ENCODE measurements at regions not wholly inside any gene's neighbourhood (a gene's known extent, or its start where the extent isn't known, plus 50 kb on each side); places are given as distances from the start of the nearest gene placed in this dataset.

GRCh38 chr12:47530050-47530449, 175.8 kb downstream of the RPAP3 start:
- no peak overlapping the region for H3K27ac ChIP-seq
- H3K4me3 ChIP-seq: no peak overlapping the region
- TF ChIP-seq, protein P1, sequence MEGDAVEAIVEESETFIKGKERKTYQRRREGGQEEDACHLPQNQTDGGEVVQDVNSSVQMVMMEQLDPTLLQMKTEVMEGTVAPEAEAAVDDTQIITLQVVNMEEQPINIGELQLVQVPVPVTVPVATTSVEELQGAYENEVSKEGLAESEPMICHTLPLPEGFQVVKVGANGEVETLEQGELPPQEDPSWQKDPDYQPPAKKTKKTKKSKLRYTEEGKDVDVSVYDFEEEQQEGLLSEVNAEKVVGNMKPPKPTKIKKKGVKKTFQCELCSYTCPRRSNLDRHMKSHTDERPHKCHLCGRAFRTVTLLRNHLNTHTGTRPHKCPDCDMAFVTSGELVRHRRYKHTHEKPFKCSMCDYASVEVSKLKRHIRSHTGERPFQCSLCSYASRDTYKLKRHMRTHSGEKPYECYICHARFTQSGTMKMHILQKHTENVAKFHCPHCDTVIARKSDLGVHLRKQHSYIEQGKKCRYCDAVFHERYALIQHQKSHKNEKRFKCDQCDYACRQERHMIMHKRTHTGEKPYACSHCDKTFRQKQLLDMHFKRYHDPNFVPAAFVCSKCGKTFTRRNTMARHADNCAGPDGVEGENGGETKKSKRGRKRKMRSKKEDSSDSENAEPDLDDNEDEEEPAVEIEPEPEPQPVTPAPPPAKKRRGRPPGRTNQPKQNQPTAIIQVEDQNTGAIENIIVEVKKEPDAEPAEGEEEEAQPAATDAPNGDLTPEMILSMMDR (IDR thresholded peaks at IDR 0.05): no peak
- no peak for DNase-seq (ENCODE audit: low spot score)

- TF ChIP-seq, protein P1 (IDR thresholded peaks at IDR 0.05): no peak
- H3K27ac ChIP-seq: no peak overlapping the region
- H3K4me3 ChIP-seq: no peak overlapping the region
- no peak for DNase-seq (ENCODE audit: low spot score)
Observed at GRCh38 chr12:47527816-47528215, 178.0 kb downstream of the RPAP3 start.

- H3K27ac ChIP-seq: no peak overlapping the region
- no peak for DNase-seq (ENCODE audit: low spot score)
- TF ChIP-seq, protein P1 (IDR thresholded peaks at IDR 0.05): no peak
- no peak overlapping the region for H3K4me3 ChIP-seq
Observed at GRCh38 chr12:47520029-47520428, 185.8 kb downstream of the RPAP3 start.

GRCh38 chr12:47517122-47517521, 188.7 kb downstream of the RPAP3 start:
- Histone ChIP-seq H3K4me3 (no peak overlapping the region), H3K27ac (no peak overlapping the region)
- no peak for DNase-seq (ENCODE audit: low spot score)
- TF ChIP-seq, protein P1 (IDR thresholded peaks at IDR 0.05): no peak

DNA sequence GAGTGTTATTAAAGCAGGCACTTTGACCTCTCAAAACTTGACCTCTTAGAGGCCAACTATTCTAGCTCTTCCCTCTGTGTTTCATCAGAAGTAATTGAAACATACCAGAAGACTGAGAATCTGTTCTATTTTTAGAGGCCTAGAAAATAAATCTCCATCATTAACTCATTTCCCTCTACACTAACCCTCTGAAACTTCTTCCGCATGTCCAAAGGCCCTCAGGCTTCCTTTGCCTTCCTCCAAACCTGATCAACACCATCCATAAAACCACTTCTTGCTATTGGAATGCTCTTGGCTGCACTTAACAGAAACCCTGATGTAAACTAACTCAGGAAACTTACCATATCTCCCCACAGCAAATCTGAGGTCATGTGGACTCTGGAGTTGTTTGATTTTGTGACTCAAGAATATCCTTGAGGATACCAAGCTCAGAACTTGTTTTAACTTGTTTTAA, 196.4 kb downstream of the RPAP3 start:
- TF ChIP-seq, protein P1 (IDR thresholded peaks at IDR 0.05): no peak
- Histone ChIP-seq H3K27ac (peak overlapping the region in 1 of 2 donors; percentile 9), H3K4me3 (no peak overlapping the region)
- no peak for DNase-seq (ENCODE audit: low spot score)

DNA sequence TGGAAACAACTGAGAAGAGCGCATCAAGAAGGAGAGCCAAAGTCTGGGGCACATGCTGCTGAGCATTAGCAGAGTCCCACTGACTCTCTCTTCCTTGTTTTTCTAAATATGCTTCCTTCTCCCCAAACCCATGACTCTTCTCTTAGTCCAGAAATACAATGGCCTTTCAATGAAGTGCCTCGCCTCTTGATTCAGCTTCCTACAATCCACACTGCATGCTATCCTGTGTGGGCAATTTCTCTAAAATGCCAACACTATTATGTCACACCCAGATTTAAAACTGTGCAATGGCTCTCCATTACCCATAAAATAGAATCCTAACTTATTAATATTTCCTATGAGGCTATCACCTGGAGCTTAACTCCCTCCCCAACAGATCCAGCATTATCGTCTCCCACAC, 198.6 kb downstream of the RPAP3 start:
- no peak for DNase-seq (ENCODE audit: low spot score)
- no peak overlapping the region for H3K4me3 ChIP-seq
- TF ChIP-seq, protein P1 (IDR thresholded peaks at IDR 0.05): no peak
- no peak overlapping the region for H3K27ac ChIP-seq

GRCh38 chr12:47504775-47505446, 200.9 kb downstream of the RPAP3 start:
- H3K27ac ChIP-seq: no peak overlapping the region
- TF ChIP-seq, protein P1 (IDR thresholded peaks at IDR 0.05): no peak
- no peak for DNase-seq (ENCODE audit: low spot score)
- no peak overlapping the region for H3K4me3 ChIP-seq

All from coronary artery (tissue), 2 donors.